NK-92 (cell line): ENCODE measurements at regions not wholly inside any gene's neighbourhood (a gene's known extent, or its start where the extent isn't known, plus 50 kb on each side); places are given as distances from the start of the nearest gene placed in this dataset.

ENCODE experiments used
- DNase-seq: peaks from one replicate; lab custom pipeline; 2025; ENCODE audit not compliant: unreplicated experiment; lab: John Stamatoyannopoulos, UW

DNA sequence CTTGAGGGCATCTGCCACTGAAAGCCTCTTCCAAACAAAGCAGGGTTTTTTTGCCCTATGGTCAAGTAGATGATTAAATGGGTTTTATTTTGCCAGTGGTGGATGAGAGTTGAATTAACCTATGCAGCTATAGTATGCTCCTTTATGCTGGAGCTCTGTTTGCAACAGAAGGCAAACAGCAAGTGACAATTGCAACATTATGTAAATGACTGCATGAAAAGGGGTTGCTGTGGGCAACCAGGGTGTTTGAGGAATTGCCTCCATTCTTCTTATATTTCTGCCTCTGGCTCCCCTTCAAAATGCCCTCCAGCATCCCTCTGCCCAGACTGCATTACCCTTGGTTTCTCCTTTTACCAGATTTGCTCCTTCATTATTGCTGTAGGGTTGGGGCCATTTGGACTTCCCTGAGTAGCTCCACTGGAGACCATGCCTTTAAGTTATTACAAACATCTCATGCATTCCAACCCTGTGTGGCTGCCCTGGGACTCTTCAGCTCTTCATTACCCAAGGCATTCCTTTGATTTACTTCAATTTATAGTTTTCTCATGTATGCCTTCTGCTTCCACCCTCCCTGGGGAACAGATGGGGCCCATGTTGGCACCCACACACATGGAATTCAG is 398.4 kb downstream of the PRDM2 start:
- DNase-seq: no peak

DNA sequence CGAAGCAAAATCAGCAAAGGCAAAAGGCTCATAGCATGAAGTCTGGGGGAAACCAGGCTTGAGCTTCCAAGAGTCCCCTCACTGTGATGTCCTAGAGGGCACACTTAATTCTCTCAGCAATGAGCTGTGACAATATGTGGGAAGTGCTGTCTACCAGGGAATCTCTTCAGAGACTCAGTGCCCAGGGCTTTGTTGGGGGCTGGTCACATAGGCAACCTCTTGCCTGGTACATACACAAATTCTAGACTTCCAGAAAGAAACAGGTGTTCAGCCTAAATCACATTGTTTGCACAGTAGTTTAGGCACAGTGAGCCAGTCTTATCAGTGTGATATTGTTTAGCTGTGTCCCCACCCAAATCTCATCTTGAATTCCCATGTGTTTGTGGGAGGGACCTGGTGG is 400.5 kb downstream of the PRDM2 start:
- DNase-seq: no peak

DNA sequence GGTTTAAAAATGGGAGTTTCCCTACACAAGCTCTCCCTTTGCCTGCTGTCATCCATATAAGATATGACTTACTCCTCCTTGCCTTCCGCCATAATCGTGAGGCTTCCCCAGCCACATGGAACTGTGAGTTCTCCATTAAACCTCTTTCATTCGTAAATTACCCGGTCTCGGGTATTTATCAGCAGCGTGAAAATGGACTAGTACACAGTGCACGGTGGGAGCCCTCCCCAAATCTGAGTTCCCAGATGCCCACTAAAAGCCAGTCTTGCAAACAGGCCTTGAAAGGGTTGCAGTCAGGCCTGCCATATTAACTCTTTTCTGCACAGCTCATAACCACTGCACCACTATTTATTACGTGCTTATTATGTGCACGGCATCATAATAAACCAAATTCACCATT is 400.9 kb downstream of the PRDM2 start:
- no peak for DNase-seq

DNA sequence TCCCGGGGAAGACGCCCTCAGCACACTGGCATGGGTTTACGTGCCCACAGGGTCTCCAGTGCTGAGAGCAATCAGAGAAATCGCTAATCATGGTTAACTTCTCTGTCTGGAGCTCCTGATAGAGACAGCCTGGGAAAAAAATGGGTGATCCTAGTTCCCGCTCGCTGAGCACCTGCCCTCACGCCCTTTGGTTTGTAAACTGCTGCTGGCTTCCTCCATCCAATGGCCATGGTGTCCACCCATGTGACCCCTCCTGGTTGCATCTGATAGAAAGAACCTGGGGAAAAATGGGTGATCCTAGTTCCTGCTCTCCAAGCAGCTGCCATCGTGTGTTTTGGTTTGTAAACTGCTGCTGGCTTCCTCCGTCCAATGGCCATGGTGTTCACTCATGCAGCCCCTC is 402.2 kb downstream of the PRDM2 start:
- DNase-seq: no peak

DNA sequence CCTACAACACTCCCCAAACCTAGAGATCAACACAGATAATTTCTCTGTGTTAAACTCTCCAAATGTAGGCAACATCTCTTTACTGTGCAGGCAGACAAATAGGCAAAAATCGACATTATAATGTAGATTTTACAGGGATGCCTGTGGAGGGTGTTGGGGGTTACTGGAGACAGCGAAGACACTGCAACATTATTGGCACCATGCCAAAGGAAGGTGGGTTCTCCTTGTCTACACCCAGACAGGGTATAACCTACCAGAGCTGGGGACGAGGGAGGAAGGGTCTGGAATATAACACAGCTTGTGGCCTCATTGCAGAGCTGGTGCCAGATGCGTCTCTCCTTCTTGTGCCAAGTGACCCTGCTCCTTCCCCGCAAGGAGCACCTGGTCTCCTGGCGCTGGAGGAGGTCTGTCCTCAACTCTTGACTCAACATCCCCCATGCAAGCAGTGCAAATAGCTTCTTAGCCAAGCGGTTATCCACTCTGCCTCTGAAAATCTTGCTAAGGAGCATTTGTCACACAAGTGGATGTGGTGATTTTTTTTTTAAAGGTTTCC is 404.0 kb downstream of the PRDM2 start:
- no peak for DNase-seq

DNA sequence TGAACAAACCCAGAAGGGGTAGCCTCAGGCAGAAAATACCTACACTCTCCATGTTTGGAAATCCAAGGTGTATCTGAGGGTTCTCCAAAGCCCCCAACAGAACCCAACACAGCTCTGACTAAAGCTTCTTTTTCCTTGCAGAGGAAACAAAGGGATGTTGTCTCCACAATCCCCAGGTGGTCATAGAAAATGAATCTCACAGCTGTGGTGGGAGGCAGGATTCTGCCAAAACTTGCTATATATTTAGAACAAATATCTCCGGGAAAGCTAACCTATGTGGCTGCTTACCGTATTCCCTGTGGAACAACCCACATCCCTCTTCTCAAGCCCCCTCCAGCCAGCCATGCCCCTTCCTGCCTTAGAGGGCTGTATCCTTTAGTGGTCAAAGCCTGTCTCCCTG is 406.1 kb downstream of the PRDM2 start:
- no peak for DNase-seq

DNA sequence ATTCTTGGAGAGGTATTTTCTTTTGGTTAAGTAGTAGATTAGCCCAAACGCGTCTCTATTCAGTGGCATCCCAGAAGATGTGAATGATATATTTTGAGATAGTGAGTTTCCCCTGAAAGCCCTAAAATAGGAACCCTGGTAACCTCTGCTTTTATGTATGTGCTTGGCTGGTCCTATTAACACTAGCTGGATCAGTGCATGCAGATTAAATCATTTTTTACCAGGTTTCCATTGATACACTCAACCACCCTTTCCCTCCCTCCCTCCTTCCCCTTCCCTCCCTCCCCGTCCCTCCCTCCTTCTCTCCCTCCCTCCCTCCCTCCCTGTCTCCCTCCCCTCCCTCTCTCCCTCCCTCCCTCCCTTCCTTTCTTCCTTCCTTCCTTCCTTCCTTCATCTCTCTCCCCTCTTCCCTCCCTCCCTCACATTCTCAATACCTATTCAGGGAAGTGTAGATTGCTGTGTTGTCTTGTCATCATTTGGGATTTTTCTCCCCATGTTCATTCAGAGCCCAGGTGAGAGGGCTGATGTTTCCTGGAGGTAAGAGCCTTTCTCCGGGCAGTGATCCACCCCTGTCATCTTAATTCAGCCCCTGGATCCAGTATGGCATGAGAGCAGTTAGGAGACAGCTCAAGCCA is 406.8 kb downstream of the PRDM2 start:
- no peak for DNase-seq

DNA sequence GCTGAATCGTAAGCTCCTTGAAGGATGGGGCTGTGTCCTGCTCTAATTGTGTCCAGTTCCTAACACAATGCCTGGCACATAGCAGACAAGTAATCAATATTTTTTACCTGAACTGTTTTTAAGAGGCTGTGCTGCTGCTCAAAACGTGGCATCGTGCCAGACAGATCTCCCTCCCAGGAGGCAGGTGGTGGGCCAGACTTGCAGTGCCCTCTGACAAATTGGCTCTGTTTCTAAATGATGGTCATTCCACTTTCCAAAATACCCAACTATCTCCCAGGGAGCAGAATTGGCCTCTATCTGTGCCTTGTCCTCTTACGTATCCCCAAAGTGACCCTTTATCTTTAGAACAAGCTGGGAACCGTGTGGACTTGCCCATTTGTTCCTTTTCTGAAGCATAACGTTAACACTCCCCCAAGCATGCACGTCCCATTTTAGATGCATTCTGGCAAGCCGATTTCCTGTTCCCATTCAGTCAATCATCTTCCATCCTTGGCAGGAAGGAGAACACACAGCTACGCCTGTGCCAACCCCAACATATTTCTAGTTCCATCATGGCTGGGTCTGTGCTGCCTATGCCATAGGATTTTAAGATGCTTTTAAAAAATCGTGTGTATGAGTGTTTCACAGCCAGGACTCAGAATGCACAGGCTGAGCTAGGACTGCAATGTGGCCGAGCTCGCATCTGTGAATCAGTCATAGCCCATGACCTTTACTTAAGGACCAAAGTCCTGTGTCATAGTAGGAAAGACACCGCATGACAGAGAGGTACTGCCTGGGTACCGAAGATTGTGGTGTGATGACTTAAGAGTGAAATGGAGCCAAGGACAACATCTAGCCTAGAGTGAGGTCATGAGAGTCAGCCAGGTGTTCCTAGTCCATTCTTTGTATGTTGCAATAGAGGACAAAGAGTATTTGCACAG is 408.6 kb downstream of the PRDM2 start:
- no peak for DNase-seq

DNA sequence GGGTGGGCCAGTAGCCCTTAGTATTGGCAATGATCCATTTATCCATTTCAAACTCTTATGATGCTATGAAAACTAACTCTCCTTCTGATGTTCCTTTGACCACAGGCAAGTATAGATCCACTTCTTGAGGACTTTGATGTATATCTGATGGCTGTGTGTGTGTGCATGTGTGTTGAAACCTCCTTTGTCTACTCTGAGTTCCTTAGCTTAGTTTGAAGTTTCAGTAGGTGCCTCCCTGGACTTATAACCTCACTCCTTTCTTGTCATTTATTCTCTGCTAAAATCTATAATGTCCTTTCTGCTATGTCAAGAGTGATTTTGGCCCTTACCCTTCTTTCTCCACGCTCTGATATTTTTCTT is 409.3 kb downstream of the PRDM2 start:
- DNase-seq: no peak

DNA sequence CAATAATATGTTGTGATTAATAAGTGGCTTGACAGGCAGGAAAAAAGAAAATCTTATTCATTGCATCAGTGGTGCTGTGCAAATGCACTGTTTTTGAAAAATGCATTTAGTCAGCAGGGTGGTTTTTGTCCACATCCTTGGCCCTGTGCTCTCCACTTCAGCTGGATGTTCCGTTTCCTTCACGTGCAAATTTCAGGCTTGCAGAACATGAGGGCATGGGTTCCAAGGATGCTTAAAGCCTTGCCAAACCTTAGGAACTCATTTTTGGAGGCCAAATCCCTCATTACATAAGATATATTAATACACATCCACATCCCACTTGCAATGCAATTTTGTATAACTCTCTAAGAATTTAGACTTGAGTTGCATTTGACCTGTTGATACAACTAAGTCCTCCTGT is 410.1 kb downstream of the PRDM2 start:
- no peak for DNase-seq

DNA sequence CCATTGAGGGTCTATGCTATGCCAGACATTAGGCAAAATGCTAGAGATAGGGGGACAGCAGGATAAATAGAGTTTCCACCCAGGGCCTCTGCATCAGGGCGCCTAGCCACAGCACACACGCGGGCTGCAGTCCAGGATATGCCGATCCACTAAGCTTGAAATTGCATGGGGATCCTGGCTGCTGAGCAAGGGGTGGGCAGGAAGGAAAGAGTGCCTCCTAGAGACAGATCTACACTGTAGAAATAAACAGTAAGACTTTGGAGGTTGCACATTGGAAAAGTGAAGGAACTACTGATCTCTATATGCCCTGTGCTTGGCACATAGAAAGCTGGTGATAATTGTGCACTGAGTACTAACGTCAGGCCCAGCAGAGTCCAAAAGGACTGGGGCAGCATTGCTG is 411.1 kb downstream of the PRDM2 start:
- DNase-seq: no peak

DNA sequence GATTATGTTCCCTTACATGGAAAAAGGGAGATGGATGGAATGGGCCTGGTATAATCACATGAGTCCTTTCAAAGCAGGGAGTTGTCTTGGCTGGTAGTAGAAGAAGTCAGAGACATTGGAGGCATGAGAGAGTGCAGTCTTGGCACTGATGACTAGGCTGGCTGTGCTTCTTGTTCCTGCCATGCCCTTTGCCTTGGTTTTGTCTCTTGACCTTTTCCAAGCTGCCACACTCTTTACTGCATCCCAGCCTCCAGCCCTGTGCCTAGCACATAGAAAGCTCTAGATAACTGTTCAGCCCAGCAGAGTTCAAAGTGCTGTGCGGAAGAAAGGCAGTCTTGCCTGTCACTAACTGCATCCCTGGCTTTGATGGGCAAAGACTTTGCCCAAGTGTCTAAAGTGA is 412.6 kb downstream of the PRDM2 start:
- no peak for DNase-seq

DNA sequence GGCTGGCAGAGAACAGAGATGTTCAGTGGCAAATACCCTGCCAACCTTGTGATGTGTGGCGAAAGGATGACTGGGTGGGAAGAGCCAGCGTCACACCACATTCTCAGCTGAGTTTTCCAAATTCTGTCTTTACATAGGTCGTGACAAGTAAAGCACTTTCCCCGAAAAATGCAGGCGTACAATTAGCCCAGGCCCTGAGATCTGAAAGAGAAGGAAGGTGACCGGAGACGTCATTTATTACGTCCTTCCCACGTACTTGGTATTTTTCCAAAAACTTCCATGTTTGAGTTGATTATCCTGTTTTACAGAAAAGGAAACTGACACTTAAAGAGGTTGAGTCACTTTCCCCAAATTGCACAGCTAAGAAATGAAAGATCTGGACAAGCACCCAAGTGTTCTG is 413.3 kb downstream of the PRDM2 start:
- no peak for DNase-seq

DNA sequence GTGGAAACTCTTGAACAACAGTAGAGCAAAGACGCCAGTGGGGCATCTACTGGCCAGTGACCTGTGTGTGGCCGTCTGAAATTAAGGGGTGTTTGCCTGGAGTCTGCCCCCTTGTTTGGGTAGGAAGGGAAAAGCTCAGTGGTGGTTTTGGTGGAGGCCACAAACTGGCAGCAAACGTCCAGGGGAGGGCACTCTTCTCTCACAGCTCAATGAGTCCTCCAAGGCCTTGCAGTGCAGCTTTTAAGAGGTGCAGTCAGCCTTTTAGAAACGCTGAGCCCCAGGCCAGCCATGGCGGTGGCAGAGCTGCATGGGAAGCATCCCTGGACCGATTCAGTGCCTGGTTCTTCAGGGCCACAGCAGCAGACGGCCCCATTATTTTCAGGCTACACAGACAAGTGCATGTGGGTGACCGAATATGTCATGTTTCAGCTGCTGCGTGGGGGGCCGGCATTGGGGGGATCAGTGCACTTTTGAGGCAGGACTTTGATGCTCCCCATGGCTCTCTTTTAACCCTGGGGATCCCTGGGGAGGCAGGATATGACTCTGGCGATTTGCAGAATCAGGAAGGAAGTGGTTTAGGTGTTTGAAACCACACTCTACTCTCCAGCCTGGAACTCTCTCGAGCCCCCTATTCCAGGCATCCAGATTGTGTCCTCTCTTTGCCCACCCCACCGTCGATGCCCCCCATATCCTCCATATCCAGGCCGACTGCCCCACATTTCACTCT is 414.0 kb downstream of the PRDM2 start:
- DNase-seq: no peak

DNA sequence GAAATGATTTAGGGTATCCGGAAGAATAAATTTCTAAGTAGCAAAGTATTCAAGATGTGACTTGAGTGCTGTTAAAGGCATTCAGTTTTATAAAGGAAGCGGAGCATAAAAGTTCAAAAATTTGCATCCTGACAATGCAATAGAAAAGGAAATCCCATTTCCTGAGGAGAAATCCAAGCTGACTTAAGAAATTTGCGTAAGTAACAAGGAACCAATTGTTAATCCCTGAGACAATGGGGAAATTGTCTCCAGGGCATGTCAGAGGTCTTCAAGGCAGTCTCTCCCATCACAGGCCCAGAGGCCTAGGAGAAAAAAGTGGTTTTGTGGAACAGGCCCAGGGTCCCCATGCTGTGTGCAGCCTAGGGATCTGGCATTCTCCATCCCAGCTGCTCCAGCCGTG is 416.0 kb downstream of the PRDM2 start:
- no peak for DNase-seq

DNA sequence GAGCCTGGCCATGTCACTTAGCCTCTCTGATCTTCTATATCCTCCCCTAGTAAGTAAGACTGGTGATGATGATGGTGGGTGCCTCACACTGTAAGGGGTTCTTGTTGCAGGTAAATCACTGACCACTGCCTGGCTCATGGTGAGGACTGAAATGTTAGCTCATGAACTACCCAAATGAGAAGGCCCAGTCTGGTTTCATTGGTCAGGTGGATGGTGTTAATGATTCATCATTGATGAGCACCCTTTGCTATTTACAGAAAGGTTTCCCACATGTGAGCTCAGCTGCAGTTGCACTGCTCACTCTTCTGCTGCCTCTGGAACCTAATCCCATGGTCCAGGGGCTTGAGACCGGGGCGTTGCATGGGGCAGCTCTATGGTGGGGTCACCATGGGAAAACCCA is 417.7 kb downstream of the PRDM2 start:
- no peak for DNase-seq

DNA sequence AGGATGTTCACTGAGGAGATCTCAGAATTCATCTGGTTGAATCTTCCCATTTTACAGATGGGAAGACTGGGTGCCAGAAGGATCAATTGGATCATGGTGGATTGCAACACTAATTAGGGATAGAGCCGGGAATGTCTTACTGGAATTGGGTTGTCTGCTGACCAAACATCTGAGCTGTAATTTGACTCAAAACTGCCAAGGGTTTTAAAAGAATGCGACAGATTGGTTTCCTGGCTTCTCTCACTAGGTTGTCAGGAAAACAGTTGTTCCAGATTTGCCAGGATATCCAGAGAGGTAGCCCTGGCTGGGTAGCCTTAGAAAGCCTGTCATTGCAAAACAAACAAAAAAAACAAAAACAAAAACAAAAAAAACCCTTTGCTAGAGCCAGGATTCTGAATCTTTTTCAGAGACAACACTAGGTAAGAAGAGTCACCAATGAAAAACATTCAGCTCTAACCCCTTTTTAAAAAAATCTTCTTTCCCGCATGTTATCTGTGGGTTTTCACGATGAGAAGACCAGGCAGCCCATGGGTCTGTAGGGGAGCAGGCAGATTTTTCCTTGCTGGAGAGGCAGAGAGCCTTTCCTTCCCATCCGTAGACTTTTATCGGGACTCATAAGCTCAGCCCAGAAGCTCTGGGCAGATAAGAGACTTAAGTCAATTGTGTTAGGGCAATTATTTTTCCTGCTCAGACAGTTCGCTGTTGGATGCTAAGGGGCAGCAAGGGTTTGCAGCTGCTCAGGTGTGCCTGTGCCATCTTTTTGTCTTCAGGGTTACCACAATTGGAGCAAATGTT is 418.9 kb downstream of the PRDM2 start:
- no peak for DNase-seq

DNA sequence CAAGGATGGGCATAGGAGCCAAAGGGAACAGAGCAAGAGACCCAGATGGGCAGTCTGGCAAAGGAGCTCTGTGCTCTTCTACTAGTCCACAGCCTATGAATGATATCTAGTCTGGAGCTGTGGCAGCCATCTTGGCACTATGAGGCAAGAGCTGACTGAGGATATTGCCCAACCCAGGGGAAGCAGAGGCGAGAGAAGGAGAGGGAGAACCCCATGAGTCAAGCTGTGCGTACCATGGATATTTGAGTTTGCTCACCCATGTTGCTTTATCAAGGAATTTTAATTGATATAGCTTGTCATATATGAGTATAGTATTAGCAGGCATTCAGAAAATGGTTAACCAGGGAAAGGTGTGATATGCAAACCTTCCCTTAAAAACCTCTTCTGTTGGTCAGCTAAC is 420.9 kb downstream of the PRDM2 start:
- no peak for DNase-seq

DNA sequence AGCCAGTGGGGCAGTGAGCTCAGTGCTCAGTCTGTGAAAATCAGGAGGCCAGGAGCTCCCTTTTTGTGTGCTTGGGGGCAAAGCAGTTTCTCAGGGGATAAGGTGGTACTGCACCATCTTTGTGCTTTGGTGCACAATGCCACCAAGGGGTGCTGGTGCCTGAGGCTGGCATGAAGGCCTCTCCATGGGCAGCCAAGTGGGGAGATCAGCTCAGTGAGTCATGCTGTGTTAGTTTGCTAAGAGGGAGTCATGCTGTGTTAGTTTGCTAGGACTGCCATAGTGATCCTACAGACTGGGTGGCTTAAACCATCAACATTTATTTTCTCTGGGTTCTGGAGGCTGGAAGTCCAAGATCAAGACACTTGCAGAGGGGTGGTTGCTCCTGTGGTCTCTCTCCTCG is 428.1 kb downstream of the PRDM2 start:
- no peak for DNase-seq

DNA sequence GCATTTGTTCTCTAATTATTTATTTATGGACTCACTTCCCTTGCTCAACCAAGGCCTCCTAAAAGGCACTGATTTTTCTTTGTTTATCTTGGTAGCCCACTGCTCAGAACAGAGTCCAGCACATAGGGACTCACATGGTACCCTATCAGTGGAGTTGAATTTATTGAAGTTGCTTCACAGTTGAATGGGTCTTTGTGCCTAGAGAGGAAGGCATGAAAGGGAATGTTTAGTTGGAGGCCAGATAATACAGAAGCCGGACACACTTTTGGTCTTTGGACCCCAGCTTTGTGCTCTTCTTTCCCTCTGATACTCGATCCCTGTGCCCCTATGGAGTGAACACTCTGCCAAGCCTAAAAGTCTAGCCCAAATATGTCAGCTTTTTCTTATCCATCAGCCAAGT is 429.0 kb downstream of the PRDM2 start:
- DNase-seq: no peak

DNA sequence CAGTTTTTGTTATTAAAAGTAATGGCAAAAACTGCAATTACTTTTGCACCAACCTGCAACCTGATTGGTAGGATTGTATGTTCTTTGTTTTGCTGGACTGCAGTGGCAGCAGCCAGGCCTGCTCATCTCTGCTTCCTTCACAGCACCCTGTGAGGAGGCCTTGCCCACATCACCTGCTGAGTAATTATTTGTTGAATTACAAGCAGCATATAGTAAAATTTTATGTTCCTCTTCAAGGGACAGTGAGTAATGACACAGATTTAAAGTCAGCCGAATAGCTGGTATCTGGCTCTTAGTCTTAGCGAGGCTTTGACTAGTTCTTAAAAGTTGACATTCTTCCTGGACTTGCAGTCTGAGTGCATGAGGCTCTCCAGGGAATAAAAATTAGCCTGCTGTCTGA is 435.1 kb downstream of the PRDM2 start:
- no peak for DNase-seq
